NAMALWA (cell line): ENCODE measurements at regions not wholly inside any gene's neighbourhood (a gene's known extent, or its start where the extent isn't known, plus 50 kb on each side); places are given as distances from the start of the nearest gene placed in this dataset.

ENCODE experiments used
- DNase-seq: peaks from one replicate; pipeline ENCODE4 v3.0.0-alpha.2; 2015; ENCODE audit warnings: low spot score

- DNase-seq: no peak
Observed at GRCh38 chr22:49604732-49605302, 222.9 kb downstream of the BRD1 start.

GRCh38 chr22:49603016-49603415 lies 224.7 kb downstream of the BRD1 start:
- no peak for DNase-seq

GRCh38 chr22:49602481-49602880 lies 225.2 kb downstream of the BRD1 start:
- DNase-seq: no peak

DNA sequence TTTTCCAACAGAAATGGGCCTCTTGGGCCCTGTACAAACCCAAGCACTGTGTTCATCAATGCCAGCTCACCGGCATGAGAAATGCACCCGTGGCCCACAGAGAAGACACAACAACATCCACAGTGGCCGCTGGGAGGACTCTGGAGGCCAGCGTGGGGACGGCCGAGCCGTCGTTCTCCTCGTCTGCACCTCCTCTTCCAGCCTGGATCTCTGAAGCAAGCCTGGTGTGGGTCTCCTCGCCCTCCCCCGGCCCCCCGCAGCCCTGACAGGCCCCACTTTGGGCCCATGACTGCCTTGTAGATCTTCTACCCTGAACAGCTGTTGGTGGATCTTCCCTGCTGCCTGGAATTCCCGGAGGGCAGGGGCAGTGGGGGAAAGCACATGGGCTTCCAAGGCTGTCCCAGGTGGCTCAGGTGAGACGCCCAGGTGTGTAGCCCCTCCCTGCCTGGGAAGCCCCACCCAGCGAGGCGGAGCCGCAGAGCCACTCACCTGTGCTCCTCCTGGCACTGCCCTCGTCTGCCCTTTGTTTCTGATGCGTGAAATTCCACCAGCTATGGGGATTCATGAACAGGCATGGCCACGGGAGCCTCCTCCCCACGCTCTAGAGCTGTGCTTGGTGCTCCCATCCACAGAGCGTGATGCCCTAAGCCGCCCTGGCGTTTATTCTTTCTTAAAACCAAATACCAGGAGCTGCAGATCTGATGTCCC lies 225.9 kb downstream of the BRD1 start:
- DNase-seq: no peak

DNA sequence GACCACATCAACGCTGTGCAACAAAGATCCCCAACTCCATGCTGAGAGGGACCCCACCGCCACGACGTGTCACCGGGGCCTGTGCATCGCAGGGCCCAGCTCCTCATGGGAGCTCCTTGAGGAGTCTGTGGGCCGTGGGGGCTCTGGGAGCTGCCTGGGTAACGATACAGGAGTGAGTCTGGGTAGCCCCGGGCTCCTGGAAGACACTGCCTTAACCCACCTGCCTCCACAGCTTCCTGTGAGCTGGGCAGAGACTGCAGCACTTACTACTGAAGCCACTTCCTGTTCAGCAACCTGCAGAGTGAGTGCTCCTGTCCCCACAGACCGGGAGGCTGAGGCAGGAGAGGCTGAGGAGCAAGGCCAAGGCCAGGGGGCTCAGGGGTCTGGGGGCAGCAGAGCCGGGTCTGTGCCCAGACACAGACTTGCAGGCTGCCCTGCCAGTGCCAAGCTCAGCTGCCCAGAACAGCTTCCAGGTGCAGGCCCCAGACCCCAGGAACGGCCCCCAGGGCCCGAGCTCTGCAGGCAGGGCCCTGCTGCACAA lies 226.7 kb downstream of the BRD1 start:
- no peak for DNase-seq

DNA sequence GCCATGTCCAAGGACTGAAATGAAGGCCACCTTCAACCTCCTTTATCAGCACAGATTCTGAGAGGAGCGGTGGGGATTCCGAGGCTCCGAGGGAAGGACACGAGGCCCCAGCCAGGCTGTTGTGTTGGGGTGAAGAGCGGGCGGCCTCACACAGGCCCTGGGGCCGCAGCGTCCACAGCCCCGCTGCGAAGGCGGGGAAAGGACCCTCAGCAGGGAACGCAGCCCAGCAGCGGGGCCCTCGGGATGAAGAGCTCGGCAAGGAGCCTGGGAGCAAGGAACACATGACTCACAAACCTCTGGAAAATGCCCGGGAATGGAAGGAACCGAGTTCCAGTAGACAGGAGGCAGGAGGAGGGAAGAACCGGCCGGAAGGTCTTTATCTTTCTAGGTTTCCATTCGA lies 227.2 kb downstream of the BRD1 start:
- no peak for DNase-seq

- DNase-seq: no peak
Observed at GRCh38 chr22:49599691-49600455, 227.8 kb downstream of the BRD1 start.

- DNase-seq: no peak
Observed at GRCh38 chr22:49599039-49599438, 228.6 kb downstream of the BRD1 start.

- no peak for DNase-seq
Observed at GRCh38 chr22:49598338-49598737, 229.3 kb downstream of the BRD1 start.

DNA sequence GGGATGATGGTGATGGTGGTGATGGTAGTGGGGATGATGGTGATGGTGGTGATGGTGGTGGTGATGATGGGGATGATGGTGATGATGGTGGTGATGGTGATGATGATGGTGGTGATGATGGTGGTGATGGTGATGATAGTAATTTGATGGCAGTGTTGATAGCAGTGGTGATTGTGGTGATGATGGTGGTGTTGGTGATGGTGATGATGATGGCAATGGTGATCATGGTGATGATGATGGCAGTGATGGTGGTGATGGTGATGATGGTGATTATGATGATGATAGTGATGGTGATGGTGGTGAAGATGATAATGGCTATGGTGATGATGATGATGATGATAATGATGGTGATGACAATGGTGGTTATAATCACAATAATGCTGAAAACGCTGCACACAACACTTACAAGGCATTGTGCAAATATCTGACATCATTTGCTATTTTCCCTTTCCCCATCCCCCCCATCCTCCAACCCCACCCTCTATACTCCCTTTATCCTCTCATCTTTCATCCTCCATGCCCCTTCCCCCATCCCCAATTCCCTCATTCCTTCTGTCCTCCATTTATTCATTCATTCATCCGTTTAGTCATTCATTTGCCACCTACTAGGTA lies 230.1 kb downstream of the BRD1 start:
- no peak for DNase-seq

GRCh38 chr22:49595465-49596078 lies 232.1 kb downstream of the BRD1 start:
- no peak for DNase-seq

- DNase-seq: no peak
Observed at GRCh38 chr22:49594078-49594477, 233.6 kb downstream of the BRD1 start.

GRCh38 chr22:49593509-49593908 lies 234.2 kb downstream of the BRD1 start:
- DNase-seq: no peak

DNA sequence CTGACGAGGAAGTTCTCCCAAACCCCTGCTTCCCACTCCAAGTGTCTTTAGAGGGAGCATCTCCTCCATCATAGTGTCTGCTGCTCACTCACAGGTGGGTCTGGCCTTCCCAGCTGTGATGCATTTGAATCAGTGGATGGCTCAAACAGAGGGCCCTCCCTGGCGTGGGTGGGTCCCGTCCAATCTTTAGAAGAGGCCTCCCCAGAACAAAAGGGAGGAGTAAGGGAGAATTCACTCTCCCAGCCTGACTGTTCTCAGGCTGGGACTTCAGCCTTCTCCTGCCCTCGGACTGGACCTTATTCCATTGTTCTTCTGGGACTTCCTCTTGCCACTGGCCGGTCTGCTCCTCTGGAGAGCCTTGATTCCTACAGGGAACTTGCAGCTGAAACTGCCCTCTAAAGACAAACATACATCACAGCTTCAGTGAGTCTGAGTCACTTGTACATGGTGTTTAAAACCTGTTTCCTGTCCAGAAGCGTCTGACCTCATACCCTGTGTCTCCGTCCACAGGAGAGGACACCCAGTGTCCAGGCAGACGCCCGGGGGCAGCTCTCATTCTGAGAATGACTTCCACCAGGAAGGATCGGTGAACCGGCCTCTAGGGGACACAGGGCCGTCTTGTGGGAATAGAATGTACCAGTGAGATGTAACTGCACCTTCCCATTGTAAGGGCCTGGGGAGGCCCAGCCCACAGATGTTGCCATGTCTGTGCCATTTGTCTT lies 234.7 kb downstream of the BRD1 start:
- no peak for DNase-seq

DNA sequence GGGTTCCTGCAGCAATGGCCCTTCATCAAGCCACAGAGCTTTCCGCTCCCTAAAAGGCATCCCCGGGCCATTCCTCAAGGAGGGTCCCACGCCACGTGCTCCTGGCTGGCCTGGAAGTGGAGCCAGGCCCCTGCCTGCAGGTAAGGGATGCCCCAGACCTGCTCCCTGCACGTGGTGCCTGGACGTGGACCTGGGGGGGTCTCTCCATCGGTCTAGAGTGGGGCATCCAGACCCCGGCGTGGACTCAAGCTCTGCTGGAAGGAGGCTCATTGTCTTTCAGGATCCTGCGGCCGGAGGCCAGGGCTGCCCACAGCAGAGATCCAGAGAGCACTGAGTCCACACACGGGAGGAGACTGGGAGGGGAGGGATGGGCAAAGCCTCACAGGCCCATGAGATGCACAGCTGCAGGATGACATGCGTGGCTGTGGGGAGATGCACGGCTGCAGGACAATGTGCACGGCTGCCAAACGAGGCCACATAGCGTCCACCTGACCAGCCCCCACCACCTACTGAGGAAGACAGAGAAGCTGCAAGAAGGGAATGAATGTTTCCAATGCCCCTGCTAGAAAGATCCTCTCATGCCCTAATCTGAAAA lies 236.7 kb downstream of the BRD1 start:
- DNase-seq: no peak

- DNase-seq: no peak
Observed at GRCh38 chr22:49590381-49590780, 237.3 kb downstream of the BRD1 start.

GRCh38 chr22:49589811-49590210 lies 237.9 kb downstream of the BRD1 start:
- DNase-seq: no peak

DNA sequence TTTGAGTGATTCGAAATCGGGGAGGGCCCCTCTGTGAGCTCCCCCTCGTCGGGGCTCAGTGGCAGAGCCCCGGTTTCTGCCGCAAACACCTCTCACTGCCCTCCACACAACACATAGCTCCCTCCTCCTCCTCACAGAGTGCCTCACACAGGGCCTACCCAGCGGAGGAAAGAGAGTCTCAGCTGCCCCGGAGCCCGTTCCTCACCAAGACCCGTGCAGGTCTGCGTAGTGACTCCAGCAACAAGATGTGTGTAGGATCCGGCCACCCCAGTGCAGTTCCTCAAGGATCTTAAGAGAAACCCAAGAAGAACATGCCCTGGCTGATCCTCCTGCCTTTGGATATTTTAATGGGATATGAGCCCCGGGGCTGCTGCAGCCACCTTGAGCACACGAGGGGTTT lies 238.4 kb downstream of the BRD1 start:
- no peak for DNase-seq

DNA sequence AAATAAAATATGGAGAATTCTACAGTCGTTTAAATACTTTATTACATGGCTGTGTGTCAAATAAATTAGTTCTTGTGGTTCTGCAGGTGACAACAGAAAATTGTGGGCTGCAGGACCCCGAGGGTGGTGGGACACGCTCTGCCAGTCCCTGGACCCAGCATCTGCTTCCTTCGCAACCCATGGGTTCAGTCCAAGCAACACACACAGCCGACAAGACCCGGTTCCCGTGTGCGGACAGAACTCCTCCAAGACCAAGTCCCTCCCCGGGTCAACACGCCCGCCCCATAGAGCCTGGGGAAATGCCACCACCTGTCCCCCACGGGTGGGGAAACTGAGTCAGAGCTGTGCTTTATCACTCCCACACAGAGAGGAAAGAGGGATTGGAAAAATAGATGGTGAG lies 238.9 kb downstream of the BRD1 start:
- no peak for DNase-seq

DNA sequence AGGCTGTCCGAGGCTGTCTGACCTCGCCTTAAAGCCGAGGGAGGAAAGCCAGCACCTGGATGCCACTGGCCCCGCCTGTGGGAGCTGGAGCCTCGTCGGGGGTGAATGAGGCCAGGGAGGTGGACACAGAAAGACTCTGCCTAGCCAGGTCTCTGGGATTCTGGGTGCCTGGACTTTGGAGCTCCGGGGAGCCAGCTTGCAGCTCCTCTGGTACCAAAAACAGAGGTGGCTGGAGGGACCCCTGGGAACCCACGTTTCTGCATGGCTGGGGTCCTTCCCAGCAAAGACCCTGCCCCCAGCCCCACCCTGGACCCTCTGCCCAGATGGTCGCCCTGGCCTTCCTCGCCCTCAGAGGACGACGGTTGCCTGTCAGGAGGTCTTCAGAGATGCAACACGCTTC lies 239.7 kb downstream of the BRD1 start:
- DNase-seq: no peak

DNA sequence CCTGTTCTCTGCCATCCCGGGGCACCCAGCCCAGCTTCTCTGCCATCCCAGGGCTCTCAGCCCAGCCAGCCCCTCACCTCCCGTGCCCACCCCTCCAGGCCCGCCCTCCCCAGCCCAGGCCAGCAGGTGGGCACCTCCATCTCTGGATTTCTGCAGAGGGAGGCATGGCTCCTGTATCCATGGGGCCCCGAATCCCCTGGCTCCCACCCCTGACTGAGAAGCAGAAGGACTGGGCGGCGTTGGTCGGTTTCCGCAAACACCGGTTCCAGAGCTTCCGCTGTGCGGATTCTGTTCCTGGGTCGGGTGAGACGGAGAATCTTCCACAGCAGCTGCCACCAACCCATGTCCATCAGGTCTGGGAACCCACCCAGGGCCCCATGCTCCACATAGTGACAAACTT lies 240.3 kb downstream of the BRD1 start:
- no peak for DNase-seq
